KMS-11 (cell line): ENCODE measurements at regions not wholly inside any gene's neighbourhood (a gene's known extent, or its start where the extent isn't known, plus 50 kb on each side); places are given as distances from the start of the nearest gene placed in this dataset.

Experiments
- H2AFZ ChIP-seq: fragments of 200-600 bp; sonication (generic); 2 replicates; pipeline ENCODE4 v1.6.1; 2016; ENCODE audit warnings: antibody characterized with exemption, mixed run types, low read depth
- H3K27ac ChIP-seq: fragments of 200-600 bp; sonication (generic); 2 replicates; pipeline ENCODE4 v1.6.1; 2016; ENCODE audit warnings: mild to moderate bottlenecking, mixed run types
- H3K27me3 ChIP-seq: fragments of 200-600 bp; sonication (generic); 2 replicates; pipeline ENCODE4 v1.6.1; 2017; ENCODE audit warnings: mild to moderate bottlenecking, low read depth, mixed run types, moderate library complexity; ENCODE audit not compliant: insufficient read depth
- H3K36me3 ChIP-seq: fragments of 200-600 bp; sonication (generic); 2 replicates; pipeline ENCODE4 v1.6.1; 2017; ENCODE audit warnings: mild to moderate bottlenecking, mixed run types; ENCODE audit not compliant: insufficient read depth
- H3K4me1 ChIP-seq: fragments of 200-600 bp; sonication (generic); 2 replicates; pipeline ENCODE4 v1.6.1; 2016; ENCODE audit warnings: mild to moderate bottlenecking, low read depth, mixed run types; ENCODE audit not compliant: poor library complexity, severe bottlenecking
- H3K4me2 ChIP-seq: fragments of 200-600 bp; sonication (generic); 2 replicates; pipeline ENCODE4 v1.7.0; 2016; ENCODE audit warnings: mild to moderate bottlenecking, mixed run types
- H3K4me3 ChIP-seq: fragments of 200-600 bp; sonication (generic); IDR thresholded peaks from 2 replicates; pipeline ENCODE4 v1.6.1; 2017; ENCODE audit warnings: low read depth, low read length, mixed read lengths; ENCODE audit not compliant: insufficient read depth
- H3K79me2 ChIP-seq: fragments of 200-600 bp; sonication (generic); 2 replicates; pipeline ENCODE4 v1.6.1; 2016; ENCODE audit warnings: low read depth, mixed run types; ENCODE audit not compliant: insufficient read depth
- H3K9ac ChIP-seq: fragments of 200-600 bp; sonication (generic); 2 replicates; pipeline ENCODE4 v1.6.1; 2016; ENCODE audit warnings: mild to moderate bottlenecking, mixed run types
- H4K20me1 ChIP-seq: fragments of 200-600 bp; sonication (generic); 2 replicates; pipeline ENCODE4 v1.6.1; 2016; ENCODE audit warnings: mild to moderate bottlenecking, mixed run types; ENCODE audit not compliant: insufficient read depth
- TF ChIP-seq, protein P1 (sequence below): fragments of 200-600 bp; sonication (generic); conservative IDR thresholded peaks from 2 replicates; pipeline ENCODE4 v1.6.1; 2017; ENCODE audit warnings: low read depth, mild to moderate bottlenecking, antibody characterized with exemption, low read length, moderate library complexity, mixed read lengths

DNA sequence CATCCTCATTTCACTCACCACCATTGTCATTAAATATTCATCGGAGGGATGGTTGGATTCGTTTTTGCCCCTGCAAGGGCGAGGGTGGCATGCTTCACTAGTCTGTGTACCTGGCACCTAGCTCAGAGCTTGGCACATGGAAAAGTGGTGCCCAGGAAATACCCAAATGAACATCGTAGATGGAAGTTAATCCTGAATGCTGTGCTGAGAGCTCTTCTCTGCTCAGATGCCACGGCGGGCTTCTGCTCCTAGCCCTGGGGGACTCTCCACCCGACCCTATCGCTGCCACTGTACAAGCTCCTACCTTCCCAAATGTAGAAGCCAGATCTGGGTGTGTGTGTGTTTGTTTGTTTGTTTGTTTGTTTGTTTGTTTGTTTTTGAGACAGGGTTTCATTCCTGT lies 113.0 kb upstream of the ZNF507 start:
- no peak overlapping the region for H3K4me2 ChIP-seq
- H3K27ac ChIP-seq = no peak overlapping the region
- no peaks in the 10 kb centered on the region for H4K20me1 ChIP-seq
- no peak overlapping the region for H2AFZ ChIP-seq
- H3K36me3 ChIP-seq = no peaks in the 10 kb centered on the region
- H3K9ac ChIP-seq = no peak overlapping the region
- no peak overlapping the region for H3K4me3 ChIP-seq
- no peaks in the 10 kb centered on the region for H3K79me2 ChIP-seq
- H3K4me1 ChIP-seq = no peaks in the 10 kb centered on the region
- no peaks in the 10 kb centered on the region for H3K27me3 ChIP-seq
- TF ChIP-seq, protein P1, sequence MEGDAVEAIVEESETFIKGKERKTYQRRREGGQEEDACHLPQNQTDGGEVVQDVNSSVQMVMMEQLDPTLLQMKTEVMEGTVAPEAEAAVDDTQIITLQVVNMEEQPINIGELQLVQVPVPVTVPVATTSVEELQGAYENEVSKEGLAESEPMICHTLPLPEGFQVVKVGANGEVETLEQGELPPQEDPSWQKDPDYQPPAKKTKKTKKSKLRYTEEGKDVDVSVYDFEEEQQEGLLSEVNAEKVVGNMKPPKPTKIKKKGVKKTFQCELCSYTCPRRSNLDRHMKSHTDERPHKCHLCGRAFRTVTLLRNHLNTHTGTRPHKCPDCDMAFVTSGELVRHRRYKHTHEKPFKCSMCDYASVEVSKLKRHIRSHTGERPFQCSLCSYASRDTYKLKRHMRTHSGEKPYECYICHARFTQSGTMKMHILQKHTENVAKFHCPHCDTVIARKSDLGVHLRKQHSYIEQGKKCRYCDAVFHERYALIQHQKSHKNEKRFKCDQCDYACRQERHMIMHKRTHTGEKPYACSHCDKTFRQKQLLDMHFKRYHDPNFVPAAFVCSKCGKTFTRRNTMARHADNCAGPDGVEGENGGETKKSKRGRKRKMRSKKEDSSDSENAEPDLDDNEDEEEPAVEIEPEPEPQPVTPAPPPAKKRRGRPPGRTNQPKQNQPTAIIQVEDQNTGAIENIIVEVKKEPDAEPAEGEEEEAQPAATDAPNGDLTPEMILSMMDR = no peak

DNA sequence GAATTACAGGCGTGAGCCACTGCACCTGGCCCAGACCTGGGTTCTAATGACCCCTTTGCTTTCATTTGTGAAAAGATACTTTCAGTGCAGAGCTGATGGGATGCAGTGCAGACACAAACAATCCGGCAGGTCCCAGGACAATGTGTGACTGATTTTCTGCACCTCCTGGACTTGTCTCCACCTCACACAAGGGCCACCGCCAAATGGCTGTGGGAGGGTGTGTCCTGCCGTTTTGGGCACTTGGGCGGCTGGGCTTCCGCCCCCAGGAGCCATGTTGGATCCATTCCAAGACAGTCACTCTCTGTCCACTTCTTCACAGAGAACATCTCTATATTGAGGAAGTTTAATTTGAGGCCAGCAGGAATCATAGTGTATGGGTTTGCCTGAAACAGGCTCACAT lies 112.3 kb upstream of the ZNF507 start:
- Histone ChIP-seq H3K36me3 (no peaks in the 10 kb centered on the region), H3K27me3 (no peaks in the 10 kb centered on the region), H3K4me1 (no peaks in the 10 kb centered on the region), H4K20me1 (no peaks in the 10 kb centered on the region), H3K4me3 (no peak overlapping the region), H3K79me2 (no peaks in the 10 kb centered on the region), H3K9ac (no peak overlapping the region), H3K27ac (no peak overlapping the region), H3K4me2 (no peak overlapping the region), H2AFZ (no peak overlapping the region)
- TF ChIP-seq, protein P1 = no peak

DNA sequence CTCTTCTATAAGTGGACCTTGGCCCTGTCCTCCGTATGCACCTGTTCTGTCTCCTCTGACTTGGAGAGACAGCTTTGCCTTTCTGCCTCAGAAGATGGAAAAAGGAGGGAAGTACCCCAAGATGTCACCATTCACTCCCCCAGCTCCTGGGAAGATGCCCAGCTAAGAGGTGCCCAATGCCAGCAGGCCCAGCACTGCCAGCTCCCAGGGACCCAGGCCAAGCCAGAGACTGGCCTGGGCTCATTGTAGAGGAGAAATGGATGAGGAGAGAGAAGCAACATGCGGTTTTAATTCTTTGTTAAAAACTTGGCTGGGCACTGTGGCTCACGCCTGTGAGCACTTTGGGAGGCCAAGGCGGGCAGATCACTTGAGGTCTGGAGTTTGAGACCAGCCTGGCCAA lies 111.5 kb upstream of the ZNF507 start:
- H2AFZ ChIP-seq = no peak overlapping the region
- no peak overlapping the region for H3K4me3 ChIP-seq
- H3K4me2 ChIP-seq = no peak overlapping the region
- no peaks in the 10 kb centered on the region for H3K27me3 ChIP-seq
- H3K4me1 ChIP-seq = no peaks in the 10 kb centered on the region
- no peak overlapping the region for H3K27ac ChIP-seq
- no peaks in the 10 kb centered on the region for H3K79me2 ChIP-seq
- no peak overlapping the region for H3K9ac ChIP-seq
- H3K36me3 ChIP-seq = no peaks in the 10 kb centered on the region
- H4K20me1 ChIP-seq = no peaks in the 10 kb centered on the region
- TF ChIP-seq, protein P1 = no peak

DNA sequence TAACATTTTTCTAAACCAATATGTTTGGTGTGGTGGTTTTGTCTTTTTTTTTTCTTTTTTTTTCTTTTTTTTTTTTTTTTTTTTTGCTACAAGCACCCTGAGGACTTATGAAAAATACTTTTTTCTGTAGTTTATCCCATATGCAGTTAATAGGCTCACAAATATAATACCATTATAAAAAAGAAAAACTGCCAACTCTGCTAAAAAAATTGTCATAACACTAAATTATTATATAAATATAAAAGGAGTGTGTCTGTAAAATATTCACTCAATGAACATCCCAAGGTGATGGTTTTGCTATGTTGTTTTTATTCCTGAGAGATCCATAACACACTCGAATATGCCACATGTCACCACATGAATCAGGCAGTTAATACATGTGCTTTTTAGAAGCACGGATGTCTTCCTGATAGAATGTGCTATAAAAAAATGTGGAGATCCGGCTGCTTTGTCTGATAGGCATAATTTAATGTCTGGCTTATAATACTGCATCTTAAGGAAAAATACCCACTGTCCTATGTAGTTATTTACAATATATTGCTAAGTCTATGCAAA lies 110.7 kb upstream of the ZNF507 start:
- Histone ChIP-seq H3K36me3 (no peaks in the 10 kb centered on the region), H3K27ac (no peak overlapping the region), H3K9ac (no peak overlapping the region), H3K4me2 (no peak overlapping the region), H4K20me1 (no peaks in the 10 kb centered on the region), H3K4me3 (no peak overlapping the region), H3K79me2 (no peaks in the 10 kb centered on the region), H3K27me3 (no peaks in the 10 kb centered on the region), H2AFZ (no peak overlapping the region), H3K4me1 (no peaks in the 10 kb centered on the region)
- TF ChIP-seq, protein P1 = no peak
